CD14-positive monocyte (primary cell): ENCODE measurements at regions not wholly inside any gene's neighbourhood (a gene's known extent, or its start where the extent isn't known, plus 50 kb on each side); places are given as distances from the start of the nearest gene placed in this dataset.

Experiments used
- DNase-seq, 3 donors: peaks; one replicate each; pipeline ENCODE4 v3.0.0-alpha.2; 2011 to 2022
- H2AFZ ChIP-seq: 2 replicates; pipeline ENCODE4 v1.6.0; 2012; ENCODE audit warnings: mild to moderate bottlenecking, low read depth, low read length, inconsistent platforms; ENCODE audit not compliant: insufficient read depth, poor library complexity, severe bottlenecking
- H3K27ac ChIP-seq, 2 donors: 1 replicate in 1 of 2; 2 replicates in 1 of 2; pipeline ENCODE4 v1.5.1; 2012 to 2013; ENCODE audit warnings: low read length in 2 of 2, control low read depth in 1 of 2, inconsistent platforms in 1 of 2, low read depth in 1 of 2, mild to moderate bottlenecking in 1 of 2
- H3K27me3 ChIP-seq, 2 donors: one replicate each; pipeline versions ENCODE4 v1.6.0 to v1.6.1; 2011 to 2013; ENCODE audit warnings: low read length in 2 of 2; ENCODE audit not compliant: control insufficient read depth in 2 of 2, insufficient read depth in 2 of 2
- H3K36me3 ChIP-seq, 2 donors: replicated peaks in 1 of 2; 1 replicate in 1 of 2; 2 replicates in 1 of 2; pipeline versions ENCODE4 v1.5.1 to v1.6.1; 2012 to 2013; ENCODE audit warnings: low read length in 2 of 2, control low read depth in 1 of 2, inconsistent platforms in 1 of 2, mild to moderate bottlenecking in 1 of 2; ENCODE audit not compliant: insufficient read depth in 2 of 2, control insufficient read depth in 1 of 2
- H3K4me1 ChIP-seq, 2 donors: 1 replicate in 1 of 2; 2 replicates in 1 of 2; pipeline versions ENCODE4 v1.5.1 to v1.6.1; 2012 to 2013; ENCODE audit warnings: low read length in 2 of 2, control low read depth in 1 of 2, inconsistent platforms in 1 of 2, mild to moderate bottlenecking in 1 of 2, moderate library complexity in 1 of 2; ENCODE audit not compliant: insufficient read depth in 2 of 2, control insufficient read depth in 1 of 2
- H3K4me2 ChIP-seq: replicated peaks from 2 replicates; pipeline ENCODE3; 2012; ENCODE audit warnings: low read length, moderate library complexity, mild to moderate bottlenecking; ENCODE audit not compliant: poor library complexity, severe bottlenecking; ENCODE audit errors: extremely low read depth
- H3K4me3 ChIP-seq, 3 experiments: fragments of 200-600 bp in 1 of 3; sonication (generic) in 1 of 3; replicated peaks in 1 of 3; 1 replicate in 2 of 3; 2 replicates in 1 of 3; pipeline ENCODE4 v1.5.1; 2011 to 2013; ENCODE audit warnings: low read length in 3 of 3, mild to moderate bottlenecking in 3 of 3, control low read depth in 2 of 3, low read depth in 2 of 3, inconsistent platforms in 1 of 3, moderate library complexity in 1 of 3
- H3K79me2 ChIP-seq: 2 replicates; pipeline ENCODE4 v1.6.0; 2012; ENCODE audit warnings: mild to moderate bottlenecking, control low read depth, inconsistent platforms, low read length, moderate library complexity; ENCODE audit not compliant: insufficient read depth
- H3K9ac ChIP-seq: 2 replicates; pipeline ENCODE4 v1.6.0; 2017; ENCODE audit warnings: low read length, mild to moderate bottlenecking; ENCODE audit not compliant: insufficient read depth, poor library complexity, severe bottlenecking
- H3K9me3 ChIP-seq, 2 donors: replicated peaks in 1 of 2; 1 replicate in 1 of 2; 2 replicates in 1 of 2; pipeline versions ENCODE4 v1.5.1 to v1.6.1; 2012 to 2013; ENCODE audit warnings: low read length in 2 of 2, control low read depth in 1 of 2; ENCODE audit not compliant: control insufficient read depth in 1 of 2, insufficient read depth in 1 of 2
- H4K20me1 ChIP-seq: 2 replicates; pipeline ENCODE4 v1.6.0; 2012; ENCODE audit warnings: mild to moderate bottlenecking, low read length, control low read depth, moderate library complexity; ENCODE audit not compliant: insufficient read depth
- H3K27ac Mint-ChIP-seq, 7 donors: one replicate each; pipeline ENCODE4 v1.8.0; 2020; ENCODE audit warnings: mild to moderate bottlenecking in 7 of 7, mixed read lengths in 7 of 7, moderate library complexity in 6 of 7, inconsistent platforms in 2 of 7
- H3K27me3 Mint-ChIP-seq, 3 donors: one replicate each; pipeline ENCODE4 v1.8.0; 2021 to 2022; ENCODE audit warnings: low read depth in 3 of 3, mild to moderate bottlenecking in 3 of 3, mixed read lengths in 3 of 3, moderate library complexity in 3 of 3, inconsistent platforms in 1 of 3
- H3K36me3 Mint-ChIP-seq, 2 donors: one replicate each; pipeline ENCODE4 v1.8.0; 2020; ENCODE audit warnings: mixed read lengths in 2 of 2, inconsistent platforms in 1 of 2, mild to moderate bottlenecking in 1 of 2
- H3K4me1 Mint-ChIP-seq: one replicate; pipeline ENCODE4 v1.8.0; 2020; ENCODE audit warnings: mild to moderate bottlenecking, mixed read lengths
- H3K4me3 Mint-ChIP-seq, 2 donors: one replicate each; pipeline ENCODE4 v1.8.0; 2020; ENCODE audit warnings: mild to moderate bottlenecking in 2 of 2, mixed read lengths in 2 of 2, moderate library complexity in 1 of 2
- H3K9me3 Mint-ChIP-seq, 7 donors: one replicate each; pipeline ENCODE4 v1.8.0; 2020 to 2022; ENCODE audit warnings: mixed read lengths in 7 of 7, mild to moderate bottlenecking in 6 of 7, moderate library complexity in 6 of 7, inconsistent platforms in 2 of 7
- WGBS: methylation state at CpG from one replicate; pipeline ENCODE4 v1.1.5; 2013; ENCODE audit warnings: missing lambda C conversion rate; ENCODE audit not compliant: insufficient coverage; 5-methylcytosine and 5-hydroxymethylcytosine counted together
- intact Hi-C, 2 donors: fragments of 100-400 bp; cut with micrococcal nuclease; formaldehyde crosslinking; loops; one replicate each; pipeline versions ENCODE4 v1.15.0 to v1.15.1; 2023
- TF ChIP-seq, protein P1 (sequence below): fragments of 200-600 bp; IDR thresholded peaks from one replicate; pipeline ENCODE4 v1.8.0; 2022; ENCODE audit warnings: antibody characterized with exemption, mild to moderate bottlenecking

DNA sequence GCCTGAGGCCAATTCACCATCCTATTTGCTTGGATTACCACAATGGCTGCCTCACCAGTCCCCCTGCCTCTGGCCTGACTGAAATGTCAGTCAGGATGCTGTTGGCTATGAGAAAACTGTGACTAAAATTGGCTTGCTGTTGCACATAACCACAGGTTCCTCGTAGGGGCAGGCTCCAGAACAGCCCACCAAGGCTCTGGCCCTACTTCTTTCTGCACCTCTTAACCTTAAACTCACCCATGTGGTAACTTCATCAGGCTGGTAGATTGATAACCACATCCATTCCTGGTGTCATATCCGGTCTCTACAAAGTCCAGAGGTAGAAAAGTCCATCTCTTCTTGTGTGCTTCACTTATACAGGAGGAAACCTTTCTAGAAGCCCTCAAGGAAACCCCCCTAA, 172.4 kb upstream of the PLXNC1 start:
- Histone ChIP-seq H3K36me3 (no peaks in the 10 kb centered on the region), H3K4me3 (no peak overlapping the region), H3K9ac (no peak overlapping the region), H3K4me1 (peaks cover 0 to 6% of the 10 kb centered on the region in 2 donors), H3K79me2 (no peaks in the 10 kb centered on the region), H3K27me3 (no peaks in the 10 kb centered on the region), H3K27ac (no peak overlapping the region), H4K20me1 (no peaks in the 10 kb centered on the region), H2AFZ (no peak overlapping the region), H3K9me3 (no peaks in the 10 kb centered on the region), H3K4me2 (no peak overlapping the region)
- Mint-ChIP-seq H3K36me3 (no peaks in the 10 kb centered on the region), H3K27me3 (peaks cover 0 to 3% (median 3%) of the 10 kb centered on the region in 3 donors), H3K4me3 (no peak overlapping the region), H3K9me3 (peaks cover 0 to 9% (median 2%) of the 10 kb centered on the region in 7 donors), H3K4me1 (peaks cover 7% of the 10 kb centered on the region), H3K27ac (peak overlapping the region in 1 of 7 donors; percentile 24)
- intact Hi-C loops, result no loop called here
- 0% methylated on average over 1 of the region's 2 CpGs for WGBS
- TF ChIP-seq, protein P1, sequence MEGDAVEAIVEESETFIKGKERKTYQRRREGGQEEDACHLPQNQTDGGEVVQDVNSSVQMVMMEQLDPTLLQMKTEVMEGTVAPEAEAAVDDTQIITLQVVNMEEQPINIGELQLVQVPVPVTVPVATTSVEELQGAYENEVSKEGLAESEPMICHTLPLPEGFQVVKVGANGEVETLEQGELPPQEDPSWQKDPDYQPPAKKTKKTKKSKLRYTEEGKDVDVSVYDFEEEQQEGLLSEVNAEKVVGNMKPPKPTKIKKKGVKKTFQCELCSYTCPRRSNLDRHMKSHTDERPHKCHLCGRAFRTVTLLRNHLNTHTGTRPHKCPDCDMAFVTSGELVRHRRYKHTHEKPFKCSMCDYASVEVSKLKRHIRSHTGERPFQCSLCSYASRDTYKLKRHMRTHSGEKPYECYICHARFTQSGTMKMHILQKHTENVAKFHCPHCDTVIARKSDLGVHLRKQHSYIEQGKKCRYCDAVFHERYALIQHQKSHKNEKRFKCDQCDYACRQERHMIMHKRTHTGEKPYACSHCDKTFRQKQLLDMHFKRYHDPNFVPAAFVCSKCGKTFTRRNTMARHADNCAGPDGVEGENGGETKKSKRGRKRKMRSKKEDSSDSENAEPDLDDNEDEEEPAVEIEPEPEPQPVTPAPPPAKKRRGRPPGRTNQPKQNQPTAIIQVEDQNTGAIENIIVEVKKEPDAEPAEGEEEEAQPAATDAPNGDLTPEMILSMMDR, result no peak
- no peak for DNase-seq

- Histone ChIP-seq H3K36me3 (no peaks in the 10 kb centered on the region), H3K4me1 (peaks cover 0 to 6% of the 10 kb centered on the region in 2 donors), H3K27me3 (no peaks in the 10 kb centered on the region), H3K4me3 (no peak overlapping the region), H3K9me3 (no peaks in the 10 kb centered on the region), H2AFZ (no peak overlapping the region), H4K20me1 (no peaks in the 10 kb centered on the region), H3K9ac (no peak overlapping the region), H3K27ac (no peak overlapping the region), H3K4me2 (no peak overlapping the region), H3K79me2 (no peaks in the 10 kb centered on the region)
- TF ChIP-seq, protein P1, result no peak
- WGBS, result no CpG with 5 or more reads among the region's 3 CpGs
- intact Hi-C loops, result no loop called here
- Mint-ChIP-seq H3K27ac (no peak overlapping the region), H3K27me3 (peaks cover 0 to 3% (median 2%) of the 10 kb centered on the region in 3 donors), H3K9me3 (peaks cover 0 to 4% (median 2%) of the 10 kb centered on the region in 7 donors), H3K4me3 (no peak overlapping the region), H3K4me1 (peaks cover 11% of the 10 kb centered on the region), H3K36me3 (no peaks in the 10 kb centered on the region)
- no peak for DNase-seq
These were observed 171.3 kb upstream of the PLXNC1 start for GRCh38 chr12:93977081-93977480.
